Mucosa of rectum (tissue), 2 donors: ENCODE measurements at regions not wholly inside any gene's neighbourhood (a gene's known extent, or its start where the extent isn't known, plus 50 kb on each side); places are given as distances from the start of the nearest gene placed in this dataset.
"Not testable (repeated sequence)": the region's sequence is repeated elsewhere in the genome, so short reads cannot be mapped to it uniquely, and the experiment has no call there.

Source experiments
- H3K27ac ChIP-seq, 2 donors: one replicate each; pipeline ENCODE4 v1.7.0; 2013; ENCODE audit warnings: inconsistent platforms in 2 of 2, low read depth in 2 of 2, low read length in 2 of 2
- H3K27me3 ChIP-seq, 2 donors: one replicate each; pipeline ENCODE4 v1.7.0; 2013; ENCODE audit warnings: low read length in 2 of 2; ENCODE audit not compliant: control insufficient read depth in 2 of 2, insufficient read depth in 2 of 2
- H3K36me3 ChIP-seq, 2 donors: one replicate each; pipeline ENCODE4 v1.7.0; 2013; ENCODE audit warnings: low read length in 2 of 2; ENCODE audit not compliant: control insufficient read depth in 2 of 2, insufficient read depth in 2 of 2
- H3K4me1 ChIP-seq, 2 donors: one replicate each; pipeline ENCODE4 v1.7.0; 2013; ENCODE audit warnings: low read length in 2 of 2, mild to moderate bottlenecking in 1 of 2; ENCODE audit not compliant: control insufficient read depth in 2 of 2, insufficient read depth in 2 of 2
- H3K4me3 ChIP-seq, 2 donors: one replicate each; pipeline ENCODE4 v1.7.0; 2013; ENCODE audit warnings: low read length in 2 of 2
- H3K9ac ChIP-seq, 2 donors: one replicate each; pipeline ENCODE4 v1.7.0; 2013; ENCODE audit warnings: low read length in 2 of 2, low read depth in 1 of 2, mild to moderate bottlenecking in 1 of 2
- H3K9me3 ChIP-seq, 2 donors: one replicate each; pipeline ENCODE4 v1.7.0; 2013; ENCODE audit warnings: low read length in 2 of 2; ENCODE audit not compliant: control insufficient read depth in 2 of 2
- donor health status: healthy.
- donor health status: Normal muscosa, but diverticular disease.

GRCh38 chr1:189775343-189775742 is 702.3 kb downstream of the BRINP3 start:
- H3K36me3 ChIP-seq = no peaks in the 10 kb centered on the region
- no peaks in the 10 kb centered on the region for H3K4me1 ChIP-seq
- H3K9me3 ChIP-seq = no peaks in the 10 kb centered on the region
- no peaks in the 10 kb centered on the region for H3K27me3 ChIP-seq
- no peak overlapping the region for H3K27ac ChIP-seq
- no peak overlapping the region for H3K4me3 ChIP-seq
- no peak overlapping the region for H3K9ac ChIP-seq

- Histone ChIP-seq H3K4me3 (no peak overlapping the region), H3K27me3 (no peaks in the 10 kb centered on the region), H3K27ac (no peak overlapping the region), H3K9ac (no peak overlapping the region), H3K4me1 (no peaks in the 10 kb centered on the region), H3K9me3 (no peaks in the 10 kb centered on the region), H3K36me3 (no peaks in the 10 kb centered on the region)
Measured at GRCh38 chr1:189779034-189779433, 698.6 kb downstream of the BRINP3 start.

- H3K4me1 ChIP-seq = no peaks in the 10 kb centered on the region
Measured at GRCh38 chr1:189782295-189782694, 695.4 kb downstream of the BRINP3 start.

GRCh38 chr1:189783456-189783855 is 694.2 kb downstream of the BRINP3 start:
- H3K36me3 ChIP-seq = no peaks in the 10 kb centered on the region
- no peak overlapping the region for H3K9ac ChIP-seq
- H3K4me1 ChIP-seq = no peaks in the 10 kb centered on the region
- H3K27ac ChIP-seq = no peak overlapping the region
- no peak overlapping the region for H3K4me3 ChIP-seq
- H3K27me3 ChIP-seq = no peaks in the 10 kb centered on the region
- no peaks in the 10 kb centered on the region for H3K9me3 ChIP-seq

More at GRCh38 chr1:189782295-189782694, 695.4 kb downstream of the BRINP3 start:
- no peaks in the 10 kb centered on the region for H3K36me3 ChIP-seq
- no peaks in the 10 kb centered on the region for H3K9me3 ChIP-seq
- H3K27me3 ChIP-seq = no peaks in the 10 kb centered on the region
- H3K9ac ChIP-seq = no peak overlapping the region
- no peak overlapping the region for H3K27ac ChIP-seq
- no peak overlapping the region for H3K4me3 ChIP-seq

GRCh38 chr1:189786761-189787160 is 690.9 kb downstream of the BRINP3 start:
- no peaks in the 10 kb centered on the region for H3K4me1 ChIP-seq
- no peak overlapping the region for H3K4me3 ChIP-seq
- H3K27ac ChIP-seq = no peak overlapping the region
- no peaks in the 10 kb centered on the region for H3K27me3 ChIP-seq
- H3K36me3 ChIP-seq = no peaks in the 10 kb centered on the region
- no peaks in the 10 kb centered on the region for H3K9me3 ChIP-seq
- H3K9ac ChIP-seq = no peak overlapping the region

- no peak overlapping the region for H3K9ac ChIP-seq
- H3K27me3 ChIP-seq = no peaks in the 10 kb centered on the region
- no peaks in the 10 kb centered on the region for H3K4me1 ChIP-seq
- H3K36me3 ChIP-seq = no peaks in the 10 kb centered on the region
- no peaks in the 10 kb centered on the region for H3K9me3 ChIP-seq
- H3K27ac ChIP-seq = no peak overlapping the region
- no peak overlapping the region for H3K4me3 ChIP-seq
Measured at GRCh38 chr1:189787201-189787600, 690.5 kb downstream of the BRINP3 start.

GRCh38 chr1:189790335-189790734 is 687.3 kb downstream of the BRINP3 start:
- H3K4me3 ChIP-seq = no peak overlapping the region

GRCh38 chr1:189803364-189803763 is 674.3 kb downstream of the BRINP3 start:
- Histone ChIP-seq H3K4me3 (no peak overlapping the region), H3K9me3 (no peaks in the 10 kb centered on the region), H3K9ac (no peak overlapping the region), H3K36me3 (no peaks in the 10 kb centered on the region), H3K27ac (no peak overlapping the region), H3K27me3 (no peaks in the 10 kb centered on the region), H3K4me1 (no peaks in the 10 kb centered on the region)

More at GRCh38 chr1:189790335-189790734, 687.3 kb downstream of the BRINP3 start:
- Histone ChIP-seq H3K27ac (no peak overlapping the region), H3K9me3 (no peaks in the 10 kb centered on the region), H3K4me1 (no peaks in the 10 kb centered on the region), H3K36me3 (no peaks in the 10 kb centered on the region), H3K9ac (no peak overlapping the region), H3K27me3 (no peaks in the 10 kb centered on the region)

GRCh38 chr1:189804352-189804751 is 673.3 kb downstream of the BRINP3 start:
- Histone ChIP-seq H3K4me1 (no peaks in the 10 kb centered on the region), H3K36me3 (no peaks in the 10 kb centered on the region), H3K27ac (no peak overlapping the region), H3K9ac (no peak overlapping the region), H3K9me3 (no peaks in the 10 kb centered on the region), H3K4me3 (no peak overlapping the region), H3K27me3 (no peaks in the 10 kb centered on the region)

- H3K27me3 ChIP-seq = no peaks in the 10 kb centered on the region
- no peak overlapping the region for H3K9ac ChIP-seq
- no peak overlapping the region for H3K27ac ChIP-seq
- H3K4me3 ChIP-seq = no peak overlapping the region
- no peaks in the 10 kb centered on the region for H3K9me3 ChIP-seq
- no peaks in the 10 kb centered on the region for H3K36me3 ChIP-seq
- no peaks in the 10 kb centered on the region for H3K4me1 ChIP-seq
Measured at GRCh38 chr1:189805735-189806134, 671.9 kb downstream of the BRINP3 start.

- not testable (repeated sequence) for H3K27me3 ChIP-seq, H3K36me3 ChIP-seq, H3K4me1 ChIP-seq, H3K9ac ChIP-seq, H3K27ac ChIP-seq, H3K4me3 ChIP-seq, H3K9me3 ChIP-seq
Measured at GRCh38 chr1:189810639-189811038, 667.0 kb downstream of the BRINP3 start.
